Fibroblast of lung (primary cell): ENCODE measurements at regions not wholly inside any gene's neighbourhood (a gene's known extent, or its start where the extent isn't known, plus 50 kb on each side); places are given as distances from the start of the nearest gene placed in this dataset.

Source experiments
- DNase-seq, 2 donors: peaks; one replicate each; pipeline versions ENCODE4 v3.0.0 to v3.0.0-alpha.2; 2010; ENCODE audit warnings: low read depth in 2 of 2
- H2AFZ ChIP-seq: 2 replicates; pipeline ENCODE4 v1.5.1; 2012; ENCODE audit warnings: low read length, control low read depth, inconsistent platforms
- H3K27ac ChIP-seq: 2 replicates; pipeline ENCODE4 v1.5.1; 2011; ENCODE audit warnings: low read length, control low read depth; ENCODE audit not compliant: insufficient read depth
- H3K27me3 ChIP-seq: 2 replicates; pipeline ENCODE4 v1.5.1; 2011; ENCODE audit warnings: mild to moderate bottlenecking, low read length; ENCODE audit not compliant: control insufficient read depth, insufficient read depth
- H3K36me3 ChIP-seq: 2 replicates; pipeline ENCODE4 v1.5.1; 2011; ENCODE audit warnings: low read length; ENCODE audit not compliant: control insufficient read depth, insufficient read depth
- H3K4me1 ChIP-seq: 2 replicates; pipeline ENCODE4 v1.5.1; 2011; ENCODE audit warnings: low read length; ENCODE audit not compliant: control insufficient read depth, insufficient read depth; ENCODE audit errors: extremely low read depth
- H3K4me2 ChIP-seq: 2 replicates; pipeline ENCODE4 v1.5.1; 2011; ENCODE audit warnings: low read length, control low read depth; ENCODE audit not compliant: insufficient read depth; ENCODE audit errors: extremely low read depth
- H3K4me3 ChIP-seq, 4 experiments: fragments of 200-600 bp in 1 of 4; sonication (generic) in 1 of 4; replicated peaks in 1 of 4; 2 replicates each; pipeline ENCODE4 v1.5.1; 2011 to 2016; ENCODE audit warnings: low read length in 4 of 4, low read depth in 3 of 4, mild to moderate bottlenecking in 3 of 4, control low read depth in 2 of 4, inconsistent platforms in 1 of 4, mixed read lengths in 1 of 4; ENCODE audit not compliant: insufficient read depth in 1 of 4; ENCODE audit errors: control extremely low read depth in 1 of 4
- H3K79me2 ChIP-seq: 2 replicates; pipeline ENCODE4 v1.5.1; 2012; ENCODE audit warnings: mild to moderate bottlenecking, low read length, inconsistent platforms; ENCODE audit not compliant: control insufficient read depth, insufficient read depth
- H3K9ac ChIP-seq: 2 replicates; pipeline ENCODE4 v1.5.1; 2011; ENCODE audit warnings: mild to moderate bottlenecking, low read length, control low read depth; ENCODE audit not compliant: insufficient read depth
- H3K9me3 ChIP-seq: 2 replicates; pipeline ENCODE4 v1.5.1; 2012; ENCODE audit warnings: low read depth, low read length; ENCODE audit not compliant: control insufficient read depth, insufficient read depth
- H4K20me1 ChIP-seq: 2 replicates; pipeline ENCODE4 v1.5.1; 2011; ENCODE audit warnings: low read length; ENCODE audit not compliant: control insufficient read depth, insufficient read depth; ENCODE audit errors: extremely low read depth
- EZH2 ChIP-seq: IDR thresholded peaks from 2 replicates; pipeline ENCODE4 v1.5.1; 2012; ENCODE audit warnings: low read length, control low read depth, mild to moderate bottlenecking; ENCODE audit errors: missing control alignments
- TF ChIP-seq, protein P1 (sequence below), 2 donors: IDR thresholded peaks in 1 of 2; conservative IDR thresholded peaks in 1 of 2; 1 replicate in 1 of 2; 2 replicates in 1 of 2; pipeline ENCODE4 v1.5.1; 2011 to 2012; ENCODE audit warnings: low read length in 2 of 2, control low read depth in 1 of 2, inconsistent platforms in 1 of 2, low read depth in 1 of 2, mild to moderate bottlenecking in 1 of 2

DNA sequence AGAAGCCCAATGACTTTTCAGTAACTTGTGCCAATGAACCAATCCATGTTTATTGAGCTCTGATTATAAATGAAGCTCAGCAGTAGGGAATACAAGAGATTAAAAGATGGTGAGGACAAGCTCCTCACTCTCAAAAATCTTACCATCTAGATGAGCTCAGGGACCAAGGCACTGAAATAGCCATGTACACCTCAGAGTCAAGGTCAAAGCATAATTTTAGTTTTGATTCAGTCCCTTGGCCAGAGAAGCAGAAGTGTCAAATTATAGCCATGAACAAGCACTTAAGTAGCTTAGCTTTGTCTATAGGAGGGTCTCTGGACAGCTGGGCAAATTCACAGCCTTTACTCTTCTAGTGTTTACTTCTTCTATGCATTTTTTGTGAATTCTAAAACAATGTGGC lies 131.0 kb upstream of the DTNBP1 start:
- Histone ChIP-seq H3K9ac (no peak overlapping the region), H3K27me3 (no peaks in the 10 kb centered on the region), H3K4me1 (no peaks in the 10 kb centered on the region), H3K27ac (no peak overlapping the region), H4K20me1 (no peaks in the 10 kb centered on the region), H3K4me3 (no peak overlapping the region), H3K4me2 (no peak overlapping the region), H3K9me3 (no peaks in the 10 kb centered on the region), H2AFZ (no peak overlapping the region), H3K36me3 (no peaks in the 10 kb centered on the region), H3K79me2 (no peaks in the 10 kb centered on the region)
- no peak for DNase-seq
- TF ChIP-seq, protein P1, sequence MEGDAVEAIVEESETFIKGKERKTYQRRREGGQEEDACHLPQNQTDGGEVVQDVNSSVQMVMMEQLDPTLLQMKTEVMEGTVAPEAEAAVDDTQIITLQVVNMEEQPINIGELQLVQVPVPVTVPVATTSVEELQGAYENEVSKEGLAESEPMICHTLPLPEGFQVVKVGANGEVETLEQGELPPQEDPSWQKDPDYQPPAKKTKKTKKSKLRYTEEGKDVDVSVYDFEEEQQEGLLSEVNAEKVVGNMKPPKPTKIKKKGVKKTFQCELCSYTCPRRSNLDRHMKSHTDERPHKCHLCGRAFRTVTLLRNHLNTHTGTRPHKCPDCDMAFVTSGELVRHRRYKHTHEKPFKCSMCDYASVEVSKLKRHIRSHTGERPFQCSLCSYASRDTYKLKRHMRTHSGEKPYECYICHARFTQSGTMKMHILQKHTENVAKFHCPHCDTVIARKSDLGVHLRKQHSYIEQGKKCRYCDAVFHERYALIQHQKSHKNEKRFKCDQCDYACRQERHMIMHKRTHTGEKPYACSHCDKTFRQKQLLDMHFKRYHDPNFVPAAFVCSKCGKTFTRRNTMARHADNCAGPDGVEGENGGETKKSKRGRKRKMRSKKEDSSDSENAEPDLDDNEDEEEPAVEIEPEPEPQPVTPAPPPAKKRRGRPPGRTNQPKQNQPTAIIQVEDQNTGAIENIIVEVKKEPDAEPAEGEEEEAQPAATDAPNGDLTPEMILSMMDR (conservative IDR thresholded peaks at IDR 0.05 in 1 of 2, IDR thresholded peaks at IDR 0.05 in 1 of 2; ENCODE audit: low read depth in 1 of 2, low read length in 2 of 2): no peak
- no peak for TF ChIP-seq EZH2

DNA sequence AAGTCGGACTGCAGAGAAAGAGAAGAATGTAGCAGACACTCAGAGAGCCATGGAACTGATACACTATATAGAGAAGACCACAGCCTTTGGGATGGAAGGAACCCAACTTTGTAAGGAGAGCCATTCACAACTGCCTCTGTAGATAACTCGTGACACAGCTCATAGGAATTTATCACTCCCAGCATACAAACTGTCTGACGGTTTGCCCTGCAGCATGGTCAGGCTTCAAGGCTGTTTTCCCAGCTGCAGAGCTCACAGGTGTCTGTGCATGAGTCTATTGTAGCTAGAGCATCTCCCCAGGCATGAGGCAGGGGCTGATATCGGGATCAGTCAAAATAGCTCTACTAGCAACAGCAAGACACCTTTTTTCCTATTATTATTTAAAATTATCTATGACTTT lies 130.5 kb upstream of the DTNBP1 start:
- no peak overlapping the region for H3K27ac ChIP-seq
- H3K4me3 ChIP-seq: no peak overlapping the region
- no peaks in the 10 kb centered on the region for H3K79me2 ChIP-seq
- no peak overlapping the region for H3K4me2 ChIP-seq
- H3K36me3 ChIP-seq: no peaks in the 10 kb centered on the region
- H4K20me1 ChIP-seq: no peaks in the 10 kb centered on the region
- no peak overlapping the region for H2AFZ ChIP-seq
- TF ChIP-seq, protein P1 (conservative IDR thresholded peaks at IDR 0.05 in 1 of 2, IDR thresholded peaks at IDR 0.05 in 1 of 2; ENCODE audit: low read depth in 1 of 2, low read length in 2 of 2): no peak
- TF ChIP-seq EZH2: no peak
- no peaks in the 10 kb centered on the region for H3K4me1 ChIP-seq
- H3K9ac ChIP-seq: no peak overlapping the region
- H3K9me3 ChIP-seq: no peaks in the 10 kb centered on the region
- H3K27me3 ChIP-seq: no peaks in the 10 kb centered on the region
- peak; percentile 2 to 70 for DNase-seq

DNA sequence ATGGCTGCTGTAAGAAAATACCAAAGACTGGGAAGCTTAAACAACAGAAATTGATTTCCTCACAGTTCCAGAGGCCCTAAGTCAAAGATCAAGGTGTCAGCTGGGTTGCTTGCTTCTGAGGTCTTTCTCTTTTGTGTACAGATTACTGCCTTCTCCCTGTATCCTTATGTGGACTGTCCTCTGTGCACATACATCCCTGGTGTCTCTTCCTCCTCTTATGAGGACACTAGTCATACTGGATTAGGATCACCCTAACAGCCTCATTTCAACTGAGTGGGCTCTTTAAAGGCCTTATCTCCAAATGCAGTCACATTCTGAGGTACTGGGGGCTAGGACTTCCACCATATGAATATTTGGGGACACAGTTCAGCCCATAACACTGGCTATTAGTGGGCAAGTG lies 130.0 kb upstream of the DTNBP1 start:
- Histone ChIP-seq H3K27ac (no peak overlapping the region), H2AFZ (no peak overlapping the region), H3K4me1 (no peaks in the 10 kb centered on the region), H3K4me3 (no peak overlapping the region), H3K4me2 (no peak overlapping the region), H3K9me3 (no peaks in the 10 kb centered on the region), H3K9ac (no peak overlapping the region), H4K20me1 (no peaks in the 10 kb centered on the region), H3K27me3 (no peaks in the 10 kb centered on the region), H3K36me3 (no peaks in the 10 kb centered on the region), H3K79me2 (no peaks in the 10 kb centered on the region)
- TF ChIP-seq EZH2: no peak
- TF ChIP-seq, protein P1 (conservative IDR thresholded peaks at IDR 0.05 in 1 of 2, IDR thresholded peaks at IDR 0.05 in 1 of 2; ENCODE audit: low read depth in 1 of 2, low read length in 2 of 2): no peak
- DNase-seq: no peak
